K562 (cell line): ENCODE measurements at regions not wholly inside any gene's neighbourhood (a gene's known extent, or its start where the extent isn't known, plus 50 kb on each side); places are given as distances from the start of the nearest gene placed in this dataset.
A peak's percentile ranks its signal among the peaks of the same experiment; 100 is the strongest.

Experiments used
- ATAC-seq: fragments of 200-7000 bp; cut with Tn5 transposase; 3 replicates; pipeline ENCODE4 v1.9.1; 2020; ENCODE audit warnings: moderate library complexity
- BruUV-seq: library from RNA; stranded (reverse); fragments of 400-500 nt; replicated peaks from 2 replicates; lab custom pipeline; 2021; lab: Mats Ljungman, UMichigan
- CTCF ChIA-PET: fragments of 300-600 bp; formaldehyde crosslinking; extraction: SDS; loops from one replicate; lab custom pipeline; 2021; ENCODE audit warnings: low intra/inter-chr PET ratio; lab: Yijun Ruan, JAX
- POLR2A ChIA-PET: fragments of 300-600, 350-650 bp; sonication (Branson Sonifier 250); formaldehyde crosslinking; extraction: SDS; loops from one replicate; lab custom pipeline; 2021; ENCODE audit warnings: antibody characterized with exemption, inconsistent platforms; lab: Yijun Ruan, JAX
- DNase-seq, 4 experiments: peaks; one replicate each; pipeline versions ENCODE4 v3.0.0 to v3.0.0-alpha.2; 2011 to 2018; ENCODE audit warnings: low spot score in 3 of 4, mixed read lengths in 3 of 4; ENCODE audit errors: extremely low read depth in 1 of 4
- FAIRE-seq: peaks from 2 replicates; lab custom pipeline; 2011; peaks lifted over from hg19 to GRCh38; lab: Jason Lieb, UNC
- H2AFZ ChIP-seq: 2 replicates; pipeline ENCODE4 v1.6.0; 2011; ENCODE audit warnings: low read depth, low read length, control low read depth, inconsistent platforms
- H3K27ac ChIP-seq: fragments of 200-600 bp; 3 replicates; pipeline ENCODE4 v1.8.0; 2011; ENCODE audit warnings: low read depth, mild to moderate bottlenecking, control low read depth, inconsistent platforms, low read length, moderate library complexity, mixed read lengths; ENCODE audit errors: extremely low read depth
- H3K27me3 ChIP-seq, 2 experiments: fragments of 300-600 bp in 1 of 2; 2 replicates in 1 of 2; 3 replicates in 1 of 2; pipeline versions ENCODE4 v1.6.0 to v1.8.0; 2011; ENCODE audit warnings: inconsistent platforms in 2 of 2, low read length in 2 of 2, mild to moderate bottlenecking in 1 of 2, mixed read lengths in 1 of 2, moderate library complexity in 1 of 2; ENCODE audit not compliant: control insufficient read depth in 2 of 2, insufficient read depth in 2 of 2
- H3K36me3 ChIP-seq: fragments of 300-600 bp; 3 replicates; pipeline ENCODE4 v1.8.0; 2011; ENCODE audit warnings: mild to moderate bottlenecking, low read length, inconsistent platforms; ENCODE audit not compliant: control insufficient read depth, insufficient read depth
- H3K4me1 ChIP-seq, 2 experiments: fragments of 200-600 bp in 1 of 2; replicated peaks in 1 of 2; 2 replicates in 1 of 2; 3 replicates in 1 of 2; pipeline versions ENCODE4 v1.5.1 to v1.8.0; 2011; ENCODE audit warnings: inconsistent platforms in 2 of 2, low read length in 2 of 2, mild to moderate bottlenecking in 1 of 2, mixed read lengths in 1 of 2, moderate library complexity in 1 of 2; ENCODE audit not compliant: control insufficient read depth in 2 of 2, insufficient read depth in 2 of 2
- H3K4me2 ChIP-seq: 2 replicates; pipeline ENCODE4 v1.6.1; 2011; ENCODE audit warnings: low read length, control low read depth, inconsistent platforms, mixed read lengths; ENCODE audit not compliant: insufficient read depth
- H3K4me3 ChIP-seq: fragments of 200-600 bp; sonication (generic), shearing (Covaris generic); 2 replicates; pipeline ENCODE4 v1.5.1; 2016; ENCODE audit warnings: control low read depth, inconsistent platforms
- H3K79me2 ChIP-seq: fragments of 200-600 bp; 3 replicates; pipeline ENCODE4 v1.8.0; 2011; ENCODE audit warnings: low read length, inconsistent platforms; ENCODE audit not compliant: control insufficient read depth, insufficient read depth
- H3K9ac ChIP-seq, 2 experiments: 2 replicates each; pipeline versions ENCODE4 v1.6.0 to v1.6.1; 2011; ENCODE audit warnings: low read depth in 2 of 2, low read length in 2 of 2, control low read depth in 1 of 2, inconsistent platforms in 1 of 2, mild to moderate bottlenecking in 1 of 2, mixed read lengths in 1 of 2; ENCODE audit not compliant: insufficient read depth in 1 of 2
- H3K9me1 ChIP-seq: one replicate; pipeline ENCODE4 v1.6.0; 2011; ENCODE audit warnings: inconsistent platforms, mild to moderate bottlenecking, low read length, moderate library complexity; ENCODE audit not compliant: control insufficient read depth, insufficient read depth
- H3K9me3 ChIP-seq: replicated peaks from 2 replicates; pipeline ENCODE4 v1.5.1; 2011; ENCODE audit warnings: low read depth, low read length, inconsistent platforms; ENCODE audit not compliant: control insufficient read depth, insufficient read depth
- H4K20me1 ChIP-seq: replicated peaks from 2 replicates; pipeline ENCODE4 v1.6.1; 2011; ENCODE audit warnings: low read length, inconsistent platforms, mixed read lengths; ENCODE audit not compliant: control insufficient read depth, insufficient read depth
- CEBPB ChIP-seq: fragments of 450-650 bp; IDR thresholded peaks from 2 replicates; pipeline ENCODE4 v1.6.1; 2016; ENCODE audit warnings: missing genetic modification characterization, missing compliant biosample characterization
- CEBPG ChIP-seq, 3 experiments: fragments of 200-800 bp in 1 of 3; sonication (Bioruptor generic) in 1 of 3; sonication (generic) in 1 of 3; formaldehyde crosslinking in 1 of 3; IDR thresholded peaks in 2 of 3; conservative IDR thresholded peaks in 1 of 3; 2 replicates each; pipeline versions ENCODE4 v1.6.1 to v1.8.0; 2016 to 2022; ENCODE audit warnings: missing compliant biosample characterization in 2 of 3, missing genetic modification characterization in 2 of 3, mild to moderate bottlenecking in 1 of 3, missing genetic modification reagents in 1 of 3
- ZBTB17 ChIP-seq: fragments of 450-650 bp; formaldehyde crosslinking; IDR thresholded peaks from 2 replicates; pipeline ENCODE4 v1.4.0; 2020; ENCODE audit warnings: mild to moderate bottlenecking
- WGBS: fragments of 100-300 bp; shearing (Covaris generic); methylation state at CpG from one replicate; pipeline ENCODE4 v1.1.6; 2016; ENCODE audit warnings: low coverage, mixed read lengths; ENCODE audit not compliant: insufficient coverage; ENCODE audit errors: missing lambda C conversion rate; 5-methylcytosine and 5-hydroxymethylcytosine counted together
- in situ Hi-C: fragments of 300-500 bp; cut with MboI; formaldehyde crosslinking; loops from 4 replicates; pipeline ENCODE4 v1.15.0; 2018; ENCODE audit warnings: inconsistent platforms, mixed read lengths
- intact Hi-C: fragments of 100-400 bp; cut with micrococcal nuclease; formaldehyde crosslinking; loops from 2 replicates; pipeline ENCODE4 v1.14.2; 2022
- TF ChIP-seq, protein P1 (sequence below), 2 experiments: fragments of 450-650 bp; IDR thresholded peaks; 2 replicates each; pipeline ENCODE4 v1.6.1; 2016; ENCODE audit warnings: mild to moderate bottlenecking in 2 of 2, borderline replicate concordance in 1 of 2, low read depth in 1 of 2, moderate library complexity in 1 of 2

DNA sequence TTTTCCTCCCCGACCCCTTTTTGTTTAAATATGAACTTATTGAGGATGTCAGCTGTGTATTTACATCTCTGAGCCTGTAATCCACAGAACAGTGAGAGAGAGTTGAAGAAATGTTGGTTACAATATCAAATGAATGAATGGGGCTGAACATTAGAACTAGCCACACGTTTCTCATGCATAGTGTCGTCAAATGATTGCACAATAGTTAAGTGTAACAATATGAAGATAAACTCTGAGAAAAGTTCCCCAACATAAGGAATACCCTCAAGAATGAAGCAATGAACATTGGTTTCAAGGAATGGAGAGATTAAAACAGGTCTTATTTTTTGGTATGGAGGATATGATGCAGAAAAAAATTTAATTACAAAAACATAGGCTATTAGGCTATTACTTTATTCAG is 100.5 kb upstream of the DTNBP1 start:
- no peaks in the 10 kb centered on the region for H3K36me3 ChIP-seq
- TF ChIP-seq CEBPG (CRISPR knock-in tag; IDR thresholded peaks at IDR 0.05) (no peak), CEBPG (tag; conservative IDR thresholded peaks at IDR 0.05 in 1 of 2, IDR thresholded peaks at IDR 0.05 in 1 of 2) (peak; percentile 75 to 91), CEBPB (tag) (peak; percentile 84), ZBTB17 (CRISPR knock-in tag) (no peak)
- TF ChIP-seq, protein P1, sequence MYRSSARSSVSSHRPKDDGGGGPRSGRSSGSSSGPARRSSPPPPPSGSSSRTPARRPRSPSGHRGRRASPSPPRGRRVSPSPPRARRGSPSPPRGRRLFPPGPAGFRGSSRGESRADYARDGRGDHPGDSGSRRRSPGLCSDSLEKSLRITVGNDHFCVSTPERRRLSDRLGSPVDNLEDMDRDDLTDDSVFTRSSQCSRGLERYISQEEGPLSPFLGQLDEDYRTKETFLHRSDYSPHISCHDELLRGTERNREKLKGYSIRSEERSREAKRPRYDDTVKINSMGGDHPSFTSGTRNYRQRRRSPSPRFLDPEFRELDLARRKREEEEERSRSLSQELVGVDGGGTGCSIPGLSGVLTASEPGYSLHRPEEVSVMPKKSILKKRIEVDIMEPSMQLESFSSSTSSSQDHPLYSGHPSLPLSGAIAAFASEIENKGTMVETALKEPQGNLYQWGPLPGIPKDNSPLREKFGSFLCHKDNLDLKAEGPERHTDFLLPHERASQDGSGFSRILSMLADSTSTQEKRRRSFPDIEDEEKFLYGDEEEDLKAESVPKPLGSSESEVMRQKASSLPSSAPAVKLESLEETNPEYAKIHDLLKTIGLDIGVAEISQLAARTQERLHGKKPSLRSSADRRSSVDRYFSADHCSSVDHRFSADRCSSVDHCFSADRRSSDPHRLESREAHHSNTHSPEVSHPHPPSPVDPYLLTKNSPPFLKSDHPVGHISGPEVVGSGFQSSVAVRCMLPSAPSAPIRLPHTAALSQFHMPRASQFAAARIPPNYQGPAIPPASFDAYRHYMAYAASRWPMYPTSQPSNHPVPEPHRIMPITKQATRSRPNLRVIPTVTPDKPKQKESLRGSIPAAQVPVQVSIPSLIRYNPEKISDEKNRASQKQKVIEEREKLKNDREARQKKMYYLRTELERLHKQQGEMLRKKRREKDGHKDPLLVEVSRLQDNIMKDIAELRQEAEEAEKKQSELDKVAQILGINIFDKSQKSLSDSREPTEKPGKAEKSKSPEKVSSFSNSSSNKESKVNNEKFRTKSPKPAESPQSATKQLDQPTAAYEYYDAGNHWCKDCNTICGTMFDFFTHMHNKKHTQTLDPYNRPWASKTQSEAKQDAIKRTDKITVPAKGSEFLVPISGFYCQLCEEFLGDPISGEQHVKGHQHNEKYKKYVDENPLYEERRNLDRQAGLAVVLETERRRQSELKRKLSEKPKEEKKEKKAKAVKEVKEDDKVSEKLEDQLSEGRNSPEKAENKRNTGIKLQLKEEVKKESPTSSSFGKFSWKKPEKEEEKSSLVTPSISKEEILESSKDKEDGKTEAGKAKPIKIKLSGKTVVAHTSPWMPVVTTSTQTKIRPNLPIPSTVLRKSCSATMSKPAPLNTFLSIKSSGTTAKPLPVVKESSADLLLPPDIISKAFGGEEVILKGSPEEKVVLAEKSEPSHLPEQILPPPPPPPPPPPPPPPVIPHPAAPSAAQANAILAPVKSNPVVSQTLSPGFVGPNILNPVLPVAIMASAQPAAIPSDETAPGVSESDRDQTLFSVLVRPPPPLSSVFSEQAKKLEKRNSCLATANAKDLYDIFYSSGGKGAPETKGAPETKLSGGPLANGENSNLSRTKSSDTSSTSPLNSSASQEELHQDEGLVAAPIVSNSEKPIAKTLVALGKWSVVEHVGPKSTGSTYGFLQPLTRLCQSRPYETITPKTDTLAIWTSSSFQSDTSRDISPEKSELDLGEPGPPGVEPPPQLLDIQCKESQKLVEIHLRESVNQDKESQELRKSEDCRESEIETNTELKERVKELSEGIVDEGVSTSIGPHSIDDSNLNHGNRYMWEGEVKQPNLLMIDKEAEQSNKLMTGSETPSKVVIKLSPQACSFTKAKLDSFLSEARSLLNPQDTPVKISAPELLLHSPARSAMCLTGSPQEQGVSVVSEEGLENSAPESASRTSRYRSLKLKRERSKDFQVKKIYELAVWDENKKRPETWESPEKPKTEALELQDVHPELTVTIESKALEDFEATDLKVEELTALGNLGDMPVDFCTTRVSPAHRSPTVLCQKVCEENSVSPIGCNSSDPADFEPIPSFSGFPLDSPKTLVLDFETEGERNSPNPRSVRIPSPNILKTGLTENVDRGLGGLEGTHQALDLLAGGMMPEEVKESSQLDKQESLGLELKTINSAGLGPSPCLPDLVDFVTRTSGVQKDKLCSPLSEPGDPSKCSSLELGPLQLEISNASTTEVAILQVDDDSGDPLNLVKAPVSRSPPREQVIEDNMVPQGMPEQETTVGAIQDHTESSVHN (IDR thresholded peaks at IDR 0.05; ENCODE audit: borderline replicate concordance in 1 of 2, low read depth in 1 of 2): no peak
- TF ChIP-seq, all 486 proteins: peak for 2
- no peak for DNase-seq
- in situ Hi-C loops (no loop called here), intact Hi-C loops (no loop called here)
- ATAC-seq: no peak
- H3K4me3 ChIP-seq: no peak overlapping the region
- H4K20me1 ChIP-seq: no peaks in the 10 kb centered on the region
- ChIA-PET CTCF (no interaction called here), POLR2A (no interaction called here)
- H3K9me1 ChIP-seq: no peaks in the 10 kb centered on the region
- no peak overlapping the region for H3K4me2 ChIP-seq
- no peaks in the 10 kb centered on the region; a peak in 1 of 5 replicates for H3K4me1 ChIP-seq
- H3K27me3 ChIP-seq: no peaks in the 10 kb centered on the region
- WGBS: 49% methylated on average over 3 of the region's 3 CpGs
- no peak overlapping the region for H3K9ac ChIP-seq
- no TSS peak for BruUV-seq
- no peaks in the 10 kb centered on the region for H3K9me3 ChIP-seq
- no peak for FAIRE-seq
- no peak overlapping the region for H3K27ac ChIP-seq
- no peak overlapping the region for H2AFZ ChIP-seq
- no peaks in the 10 kb centered on the region for H3K79me2 ChIP-seq
